Activated CD4-positive, CD25-positive, alpha-beta regulatory T cell treated with anti-CD3 and anti-CD28 coated beads, Interleukin-2, amount 50 U/mL, for 16 hours (primary cell): ENCODE measurements at regions not wholly inside any gene's neighbourhood (a gene's known extent, or its start where the extent isn't known, plus 50 kb on each side); places are given as distances from the start of the nearest gene placed in this dataset.

Source experiments
- DNase-seq: peaks from one replicate; pipeline ENCODE4 v3.0.0-alpha.2; 2020; ENCODE audit warnings: low read depth, low spot score

GRCh38 chr1:221159608-221160007 lies 280.4 kb downstream of the HLX start:
- no peak for DNase-seq

- no peak for DNase-seq
These were observed 282.4 kb downstream of the HLX start for GRCh38 chr1:221161571-221162041.

- DNase-seq: no peak
These were observed 283.1 kb downstream of the HLX start for GRCh38 chr1:221162352-221162751.

- DNase-seq: no peak
These were observed 283.7 kb downstream of the HLX start for GRCh38 chr1:221162939-221163338.

- no peak for DNase-seq
These were observed 284.8 kb downstream of the HLX start for GRCh38 chr1:221164029-221164428.

- DNase-seq: no peak
These were observed 286.0 kb downstream of the HLX start for GRCh38 chr1:221164951-221165838.

GRCh38 chr1:221165839-221166500 lies 286.7 kb downstream of the HLX start:
- no peak for DNase-seq

- no peak for DNase-seq
These were observed 287.5 kb downstream of the HLX start for GRCh38 chr1:221166559-221167318.

GRCh38 chr1:221169447-221169889 lies 290.2 kb downstream of the HLX start:
- DNase-seq: no peak

GRCh38 chr1:221170171-221170570 lies 290.9 kb downstream of the HLX start:
- DNase-seq: no peak

- DNase-seq: no peak
These were observed 292.5 kb downstream of the HLX start for GRCh38 chr1:221171768-221172167.

- no peak for DNase-seq
These were observed 293.6 kb downstream of the HLX start for GRCh38 chr1:221172841-221173240.

- DNase-seq: no peak
These were observed 295.2 kb downstream of the HLX start for GRCh38 chr1:221174330-221174993.

GRCh38 chr1:221175249-221175648 lies 296.0 kb downstream of the HLX start:
- no peak for DNase-seq

GRCh38 chr1:221180704-221181368 lies 301.6 kb downstream of the HLX start:
- DNase-seq: no peak

- DNase-seq: no peak
These were observed 303.7 kb downstream of the HLX start for GRCh38 chr1:221182791-221183533.

GRCh38 chr1:221184131-221184794 lies 305.0 kb downstream of the HLX start:
- no peak for DNase-seq

GRCh38 chr1:221187174-221187573 lies 307.9 kb downstream of the HLX start:
- no peak for DNase-seq

- DNase-seq: no peak
These were observed 309.2 kb downstream of the HLX start for GRCh38 chr1:221188458-221188857.

- DNase-seq: no peak
These were observed 311.0 kb downstream of the HLX start for GRCh38 chr1:221190249-221190648.
